ENCODE measurements at regions not wholly inside any gene's neighbourhood (a gene's known extent, or its start where the extent isn't known, plus 50 kb on each side); places are given as distances from the start of the nearest gene placed in this dataset.

DNA sequence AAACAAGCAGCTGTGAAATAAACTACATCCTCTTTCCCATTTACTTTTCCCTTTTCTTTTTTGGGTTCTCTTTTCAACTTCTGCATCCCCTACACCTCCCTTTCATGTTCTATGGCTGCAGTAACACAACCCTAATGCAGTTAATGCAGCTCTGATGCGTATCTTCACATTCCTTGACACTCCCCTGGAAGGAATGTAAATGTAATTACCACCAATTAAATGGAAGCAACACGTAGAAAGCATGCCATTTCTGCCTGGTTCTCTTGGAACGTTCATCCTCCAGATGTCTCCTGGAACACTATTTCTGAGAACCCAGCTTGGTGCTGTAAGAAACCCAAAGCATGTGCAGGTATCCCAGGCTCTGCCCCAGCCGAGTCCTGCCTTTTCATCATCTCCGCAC, 166.8 kb upstream of the FREM2 start:
- DNase-seq = no peak

DNA sequence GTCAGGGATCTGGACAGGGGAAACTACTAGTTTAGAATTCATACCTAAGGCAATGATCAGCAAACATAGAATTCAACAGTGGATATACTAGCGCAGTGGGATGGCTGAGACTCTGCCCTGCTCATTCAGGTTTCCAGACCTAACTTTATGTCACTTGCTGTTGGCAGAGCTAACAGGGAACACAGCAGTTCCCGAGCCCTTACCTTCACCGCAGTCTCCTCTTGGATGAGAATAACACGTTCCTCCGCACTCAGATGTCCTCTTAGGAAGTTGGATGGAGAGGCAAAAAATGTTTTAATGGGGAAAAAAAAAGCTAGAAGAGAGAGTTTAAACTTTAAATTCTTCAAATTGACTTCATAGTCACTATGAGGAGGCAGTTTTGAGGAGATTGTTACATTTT, 159.7 kb upstream of the FREM2 start:
- no peak for DNase-seq

DNA sequence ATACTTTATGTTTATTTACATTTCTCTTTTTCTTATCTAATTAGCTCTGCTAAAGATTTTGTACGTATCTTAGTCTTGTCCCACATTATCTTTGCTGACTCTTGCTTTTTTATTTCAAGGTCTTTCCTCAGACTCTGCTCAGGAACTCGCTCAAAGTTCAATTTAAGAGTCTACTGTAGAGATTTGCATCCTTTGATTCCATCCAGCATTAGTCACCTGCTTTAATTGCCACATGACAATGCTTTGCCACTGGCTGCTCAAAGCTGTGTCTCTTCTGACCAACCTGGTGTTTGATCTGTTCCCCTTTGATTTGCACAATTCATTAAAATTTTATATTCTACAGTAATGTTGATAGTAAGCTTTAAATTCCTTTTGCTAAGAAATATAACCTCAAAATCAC, 157.9 kb upstream of the FREM2 start:
- no peak for DNase-seq

DNA sequence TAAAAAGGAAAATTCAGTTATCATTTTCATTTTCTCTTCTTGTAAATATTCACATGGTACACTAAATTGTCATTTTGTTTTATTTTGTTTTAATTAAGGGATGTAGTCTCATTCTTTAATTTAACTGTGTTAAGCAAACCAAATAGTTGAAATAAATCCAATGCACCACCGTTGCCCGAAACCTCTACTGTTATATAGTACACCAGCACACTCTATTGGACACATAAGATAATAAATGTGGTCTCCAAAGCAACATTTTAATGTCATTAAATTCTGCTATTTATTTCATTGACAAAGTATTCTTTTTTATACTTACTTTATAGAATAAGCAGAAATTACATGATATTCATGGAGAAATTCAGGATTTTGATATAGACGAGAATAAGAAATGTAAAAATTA, 156.4 kb upstream of the FREM2 start:
- DNase-seq = no peak

GRCh38 chr13:38535261-38535660, 151.6 kb upstream of the FREM2 start:
- DNase-seq = no peak

GRCh38 chr13:38537051-38537450, 149.8 kb upstream of the FREM2 start:
- no peak for DNase-seq

GRCh38 chr13:38538422-38538821, 148.5 kb upstream of the FREM2 start:
- DNase-seq = no peak

- no peak for DNase-seq
Measured at GRCh38 chr13:38539632-38540031, 147.2 kb upstream of the FREM2 start.

DNA sequence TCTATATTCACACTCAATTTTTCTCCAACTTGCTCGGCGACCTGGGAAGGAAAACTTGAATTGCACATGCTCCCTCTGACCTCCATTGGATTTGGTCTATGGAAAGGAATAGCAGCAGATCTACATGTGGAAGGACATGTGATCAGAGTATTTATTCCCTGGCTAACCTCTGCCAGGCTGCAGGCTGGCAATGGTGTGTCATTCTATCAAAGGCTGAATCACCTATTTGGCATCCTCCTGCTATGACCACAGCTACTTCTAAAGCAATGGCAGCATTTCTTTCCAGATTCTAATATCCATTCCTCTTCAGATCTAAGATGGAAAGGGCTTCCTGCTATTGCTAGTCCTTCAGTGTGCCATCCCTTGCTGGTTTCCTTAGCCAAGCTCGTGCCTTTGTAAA, 144.3 kb upstream of the FREM2 start:
- no peak for DNase-seq

DNA sequence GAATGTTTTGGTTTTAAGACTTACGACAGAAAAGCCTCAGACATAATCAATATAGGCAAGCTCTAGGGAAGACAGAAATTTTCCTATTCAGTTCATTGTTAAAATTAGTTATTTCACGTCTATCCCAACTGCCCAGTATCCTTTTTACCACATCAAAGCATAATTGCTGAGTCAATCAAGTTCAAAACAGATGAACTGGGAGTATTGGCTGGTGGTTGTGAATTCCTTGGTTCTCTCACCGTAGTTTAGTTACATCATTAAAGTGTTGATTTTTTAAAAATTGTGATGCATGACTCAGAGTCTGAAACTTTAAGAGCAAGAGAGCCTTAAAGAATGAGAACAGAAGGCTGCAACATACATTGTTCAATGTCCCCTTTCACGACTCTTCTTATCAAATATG, 143.3 kb upstream of the FREM2 start:
- no peak for DNase-seq

DNA sequence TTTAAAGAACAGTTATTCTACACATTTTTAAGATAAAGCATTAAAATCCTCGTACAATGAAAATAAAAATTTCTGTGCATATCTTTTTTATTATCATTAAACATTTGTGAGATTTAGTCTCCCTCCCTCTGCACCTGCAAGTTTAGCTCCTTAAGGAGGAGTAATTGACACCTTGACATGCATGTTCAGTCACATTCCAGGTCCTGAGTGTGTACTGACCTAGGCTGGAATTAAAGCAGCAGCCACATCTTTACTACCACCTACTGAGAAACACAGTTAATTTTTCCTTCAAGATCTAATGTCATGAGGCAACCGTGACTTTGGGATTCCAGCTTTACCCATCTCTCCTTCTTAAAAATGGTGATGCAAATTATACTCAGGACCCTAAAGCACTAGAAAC, 123.1 kb upstream of the FREM2 start:
- no peak for DNase-seq

- DNase-seq = peak; percentile 71
Measured at GRCh38 chr13:38564256-38565150, 122.4 kb upstream of the FREM2 start.

GRCh38 chr13:38566023-38566422, 120.9 kb upstream of the FREM2 start:
- DNase-seq = no peak

- DNase-seq = no peak
Measured at GRCh38 chr13:38566519-38566918, 120.4 kb upstream of the FREM2 start.

DNA sequence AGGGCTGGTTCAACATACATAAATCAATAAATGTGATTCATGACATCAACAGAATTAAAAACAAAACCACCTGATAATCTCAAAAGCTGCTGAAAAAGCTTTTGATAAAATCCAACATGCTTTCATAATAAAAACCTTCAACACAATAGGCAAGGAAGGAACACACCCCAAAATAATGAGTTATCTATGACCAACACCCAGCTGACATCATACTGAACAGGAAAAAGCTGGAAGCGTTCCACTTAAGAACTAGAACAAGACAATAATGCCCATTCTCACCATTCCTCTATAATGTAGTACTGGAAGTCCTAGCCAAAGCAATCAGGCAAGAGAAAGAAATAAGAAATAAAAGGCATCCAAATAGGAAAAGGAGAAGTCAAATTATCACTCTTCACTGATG, 116.2 kb upstream of the FREM2 start:
- DNase-seq = no peak

DNA sequence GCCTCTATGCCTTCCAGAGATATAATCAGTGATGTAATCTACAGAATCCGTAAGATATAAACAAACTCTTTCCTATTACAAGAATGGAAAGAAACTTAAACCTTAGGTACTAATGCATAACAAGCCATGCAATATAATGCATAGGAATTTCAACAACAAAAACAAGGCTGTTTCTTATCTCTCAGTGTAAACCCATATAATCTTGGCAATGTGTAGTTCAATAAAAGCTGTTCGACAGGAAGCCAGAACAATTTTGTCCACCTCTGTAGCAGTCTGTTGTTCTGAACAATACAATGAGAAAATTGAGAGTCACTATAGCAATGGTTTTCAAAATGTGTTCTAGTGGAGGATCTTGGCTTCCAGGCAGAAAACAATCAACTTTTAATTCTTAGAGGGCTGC, 111.5 kb upstream of the FREM2 start:
- no peak for DNase-seq

DNA sequence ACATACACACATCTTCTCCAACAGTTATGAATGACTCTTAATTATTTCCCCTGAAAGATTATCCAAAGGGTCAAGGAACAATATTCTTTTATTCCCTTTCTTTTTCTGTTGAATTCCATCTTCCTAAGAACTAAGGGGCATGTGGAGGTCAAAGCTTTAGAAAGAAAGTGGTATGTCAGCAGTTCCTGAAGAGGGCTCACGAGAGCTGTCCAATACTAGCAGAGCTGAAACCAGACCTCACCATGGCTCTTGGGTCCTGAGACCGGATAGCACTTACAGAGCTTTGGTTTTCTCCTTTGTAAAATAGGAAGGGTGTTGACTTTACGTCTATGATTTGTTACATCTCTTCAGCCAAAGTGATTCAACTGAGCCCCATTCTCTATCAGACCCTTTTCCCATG, 109.8 kb upstream of the FREM2 start:
- no peak for DNase-seq

DNA sequence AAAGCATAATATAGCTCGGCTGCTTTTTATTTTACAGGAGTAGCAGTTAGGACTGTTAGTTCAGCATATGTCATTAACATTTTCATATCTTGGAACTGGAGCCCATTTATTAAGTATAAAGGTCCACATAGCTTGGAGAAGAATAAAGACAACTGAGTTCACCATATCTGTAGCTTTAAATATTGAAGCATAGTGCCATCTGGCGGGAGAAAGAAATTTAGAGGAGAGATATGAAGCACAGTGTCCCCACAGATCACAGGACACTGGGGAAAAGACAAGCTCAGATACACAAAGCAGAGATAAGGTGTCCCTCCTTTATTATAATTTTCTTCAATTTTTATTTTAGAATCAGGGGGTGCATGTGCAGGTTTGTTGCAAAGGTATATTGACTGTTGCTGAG, 104.7 kb upstream of the FREM2 start:
- no peak for DNase-seq

DNA sequence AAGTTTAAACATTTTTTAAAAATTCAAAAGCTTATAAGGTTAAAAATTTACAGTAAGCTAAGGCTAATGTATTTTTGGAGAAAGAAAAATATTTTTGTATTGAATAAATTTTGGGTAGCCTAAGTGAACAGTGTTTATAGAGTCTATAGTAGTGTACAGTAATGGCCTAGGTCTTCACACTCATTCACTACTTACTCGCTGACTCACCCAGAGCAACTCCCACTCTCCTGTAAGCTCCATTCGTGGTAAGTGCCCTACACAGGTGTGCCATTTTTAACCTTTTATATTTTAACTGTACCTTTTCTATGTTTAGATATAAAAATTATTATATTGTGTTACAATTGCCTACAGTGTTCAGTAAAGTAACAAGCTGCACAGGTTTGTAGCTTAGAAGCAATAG, 96.6 kb upstream of the FREM2 start:
- DNase-seq = no peak

DNA sequence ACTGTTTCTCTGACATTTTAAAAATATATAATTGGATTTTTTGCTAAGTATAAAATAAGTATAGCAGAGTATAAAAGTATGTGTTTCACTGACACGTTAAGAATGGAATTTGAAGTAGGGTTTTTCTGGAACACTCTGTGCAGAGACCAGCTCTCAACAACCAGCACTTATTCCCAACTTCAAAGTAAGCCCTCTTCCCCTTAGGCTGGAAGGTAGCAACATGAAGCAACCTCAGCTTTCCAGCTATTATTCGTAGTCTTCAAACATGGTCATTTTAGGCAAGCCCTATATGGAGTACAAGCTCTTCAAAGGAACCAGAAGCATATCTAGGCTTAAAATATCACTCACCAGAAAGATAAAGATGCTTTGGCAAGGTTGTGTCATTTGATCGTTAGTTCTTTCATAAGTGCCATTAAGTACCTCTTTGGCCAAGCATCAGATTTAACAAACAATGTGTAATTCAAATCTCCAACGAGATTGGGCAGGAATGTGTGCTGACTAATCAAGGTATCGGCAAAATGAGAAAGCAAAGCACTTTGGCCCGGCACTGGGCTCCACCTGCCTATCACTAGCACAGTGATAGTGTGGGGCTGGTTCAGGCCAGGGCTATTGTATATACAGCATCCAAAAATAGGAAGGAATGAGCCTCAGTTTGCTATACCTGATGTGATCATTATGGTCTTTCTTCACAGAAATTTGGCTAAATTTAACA, 95.9 kb upstream of the FREM2 start:
- DNase-seq = no peak

- DNase-seq = no peak
Measured at GRCh38 chr13:38602266-38602665, 84.6 kb upstream of the FREM2 start.

DNA sequence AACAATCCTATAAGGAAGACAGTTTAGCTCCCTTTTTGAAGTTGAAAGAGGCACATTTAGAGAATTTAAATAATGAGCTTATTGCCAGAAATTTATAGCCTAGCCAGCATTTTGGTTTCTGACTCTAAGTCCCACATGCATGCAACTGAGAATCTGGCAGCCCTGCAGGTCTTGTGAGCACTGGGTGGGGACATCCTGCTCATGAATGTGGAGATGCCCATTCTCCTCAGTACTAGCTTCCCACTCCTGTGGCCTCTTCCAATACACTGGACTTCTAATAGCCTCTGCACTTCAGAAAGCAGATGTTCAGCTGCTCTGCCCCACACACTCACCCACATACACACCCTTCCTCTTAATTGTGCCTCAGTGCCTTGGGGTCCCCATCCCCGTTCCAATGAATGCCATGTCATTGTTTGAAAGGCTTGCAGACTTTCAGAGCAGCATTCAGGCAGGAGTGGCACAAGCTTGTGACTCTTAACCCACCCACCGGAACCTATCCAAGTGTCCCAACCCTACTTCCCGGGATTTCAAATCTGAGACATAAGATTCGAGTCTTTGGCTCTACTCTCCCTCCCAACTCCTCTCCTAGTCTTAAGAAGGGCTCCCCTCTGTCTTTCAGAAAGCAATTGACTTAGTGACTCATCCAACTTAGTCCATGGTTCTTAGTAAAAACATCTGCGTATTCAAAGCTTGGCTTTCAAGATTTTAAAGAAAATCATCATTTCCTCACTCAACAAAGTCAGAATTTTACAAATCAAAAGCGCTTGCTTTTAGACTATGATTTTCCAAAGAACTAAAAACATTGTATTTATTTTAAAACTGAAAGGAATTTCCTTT, 80.0 kb upstream of the FREM2 start:
- DNase-seq = no peak

DNA sequence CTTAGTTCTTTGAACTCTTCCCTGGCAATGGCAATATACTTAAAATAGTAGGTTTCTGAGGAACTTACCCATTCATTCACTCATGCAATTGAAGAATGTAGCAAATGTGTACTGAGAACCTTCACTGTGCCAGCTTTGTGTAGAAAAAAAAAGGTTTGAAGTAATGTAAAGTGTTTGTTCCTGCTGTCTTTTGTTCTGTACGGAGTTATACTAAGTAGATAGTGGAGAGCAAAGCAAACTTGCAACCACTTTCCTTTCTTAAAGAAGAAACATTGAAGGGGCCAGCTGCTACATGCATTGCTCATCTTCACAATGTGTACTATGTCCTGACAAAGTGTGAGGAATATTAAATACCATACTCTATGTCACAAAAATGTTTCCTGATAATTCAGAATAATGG, 68.9 kb upstream of the FREM2 start:
- DNase-seq = no peak

DNA sequence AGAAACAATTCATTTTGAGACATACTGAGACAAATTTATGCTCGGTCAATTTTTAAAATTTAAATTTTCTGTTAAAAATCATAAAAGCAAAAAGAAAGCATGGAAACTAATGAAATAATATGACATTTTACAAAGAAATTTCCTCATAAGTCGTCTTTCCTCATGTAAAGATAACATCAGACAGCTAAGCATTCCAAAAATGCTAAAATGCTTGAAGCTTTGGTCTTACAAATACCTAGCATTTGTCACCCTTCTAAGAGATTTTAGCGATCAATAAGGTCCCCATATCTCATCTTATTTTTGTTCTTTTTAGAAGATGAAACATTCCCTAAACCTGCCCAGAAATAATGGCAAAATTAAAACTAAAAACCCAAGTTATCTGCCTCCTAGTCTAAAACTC, 68.5 kb upstream of the FREM2 start:
- no peak for DNase-seq

Data from NCI-H1048 (cell line).